ENCODE measurements at regions not wholly inside any gene's neighbourhood (a gene's known extent, or its start where the extent isn't known, plus 50 kb on each side); places are given as distances from the start of the nearest gene placed in this dataset.
A peak's percentile ranks its signal among the peaks of the same experiment; 100 is the strongest.

- Histone ChIP-seq H3K9me3 (no peaks in the 10 kb centered on the region), H3K4me3 (no peak overlapping the region), H3K27ac (peak overlapping the region in 2 of 4 donors; percentile 87 to 95), H3K4me1 (peaks cover 29 to 36% (median 31%) of the 10 kb centered on the region in 3 donors), H3K36me3 (no peaks in the 10 kb centered on the region), H3K27me3 (no peaks in the 10 kb centered on the region)
- WGBS, 2 donors, result 21 to 31% methylated on average over 4 of the region's 4 CpGs
- DNase-seq (no peak), ATAC-seq (no peak), FAIRE-seq (no peak)
- TF ChIP-seq CTCF (IDR thresholded peaks at IDR 0.05), result no peak
- intact Hi-C loops (cut with DNase I), result no loop called here
These were observed 94.8 kb downstream of the LRRC74A start for GRCh38 chr14:76921088-76921399.

DNA sequence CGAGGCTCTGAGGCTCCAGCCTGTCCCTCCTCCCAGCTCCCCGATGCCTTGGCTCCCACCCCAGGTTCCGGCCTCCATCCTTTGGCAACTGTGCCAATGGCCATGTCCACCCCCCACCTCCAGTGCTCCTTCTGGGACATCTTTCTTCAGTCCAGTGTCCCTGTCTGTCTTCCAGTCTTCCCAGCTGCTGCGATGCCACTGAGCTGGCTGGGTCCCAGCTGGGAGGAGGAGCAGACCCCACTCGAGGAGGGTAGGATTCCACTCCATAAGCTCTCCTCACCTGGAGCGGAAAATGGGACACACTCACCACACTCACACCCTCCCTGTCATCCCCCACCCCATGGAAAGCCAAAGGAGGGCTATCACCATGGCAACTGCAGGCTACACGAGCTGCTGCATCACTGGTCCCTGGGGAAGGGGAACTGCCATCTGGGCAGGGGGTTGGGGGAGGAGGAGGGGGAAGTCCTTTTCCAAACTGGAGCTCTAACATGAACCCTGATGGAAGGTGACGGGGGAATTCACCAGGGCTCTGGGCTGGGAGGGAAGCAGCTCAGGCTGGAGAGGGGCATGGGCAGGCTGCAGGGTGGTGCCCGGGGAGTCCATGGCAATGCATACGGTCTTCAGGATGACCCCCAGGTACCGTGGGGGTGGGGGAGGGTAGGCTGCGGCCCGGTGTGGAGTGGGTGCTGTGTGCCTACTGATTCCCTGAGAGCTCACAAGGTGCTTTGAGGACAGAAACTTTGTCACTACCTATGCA is 94.3 kb downstream of the LRRC74A start:
- peak overlapping the region; percentile 86 to 95 (median 90) for H3K27ac ChIP-seq
- WGBS, 2 donors, result 48 to 51% methylated on average over 13 of the region's 13 CpGs
- ATAC-seq, result no peak

DNA sequence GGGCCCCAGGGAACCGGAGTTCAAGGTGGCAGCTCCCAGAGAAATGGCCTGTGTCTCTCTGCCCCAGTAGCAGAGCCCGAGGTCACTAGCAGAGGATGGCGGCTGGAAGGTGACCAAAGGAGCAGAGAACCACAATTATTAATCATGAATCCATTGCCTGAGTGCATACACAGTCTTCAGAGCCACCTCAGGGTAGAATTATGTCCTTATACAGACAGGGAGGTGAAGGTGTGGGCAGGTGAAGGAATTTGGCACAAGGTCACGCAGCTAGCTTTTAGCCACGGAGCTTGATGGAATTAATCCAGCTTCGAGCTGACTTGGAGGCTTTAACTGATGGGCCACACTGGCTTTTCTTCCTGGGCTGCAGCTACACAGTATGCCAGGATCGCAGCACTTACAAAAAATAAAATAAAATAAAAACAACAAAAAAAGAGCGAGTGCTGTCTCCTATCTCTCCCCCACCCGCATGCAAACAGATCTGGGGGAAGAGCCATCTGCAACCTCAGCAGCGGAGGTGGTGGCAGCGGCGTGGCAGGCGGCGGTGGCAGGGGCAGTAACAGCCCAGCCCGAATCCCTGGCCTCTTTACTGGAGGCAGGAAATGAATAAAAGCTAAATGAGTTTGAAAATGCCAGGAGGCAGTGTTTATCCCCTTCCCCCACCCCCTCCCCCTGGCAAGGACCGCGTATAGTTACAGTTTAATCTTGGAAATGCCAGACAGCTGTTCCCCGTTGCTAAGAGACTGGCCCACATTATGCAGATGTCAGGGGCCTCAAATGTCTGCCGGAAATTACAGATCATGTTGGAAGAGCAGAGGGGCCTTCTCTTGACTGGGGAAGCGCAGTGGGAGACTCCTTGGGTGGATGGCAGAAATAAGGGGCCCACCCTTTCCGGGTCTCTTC is 93.5 kb downstream of the LRRC74A start:
- 6% methylated on average over 21 of the region's 21 CpGs for WGBS, 2 donors
- FAIRE-seq, result no peak

More for the DNA sequence above, 94.3 kb downstream of the LRRC74A start:
- peaks cover 29 to 36% (median 31%) of the 10 kb centered on the region in 3 donors for H3K4me1 ChIP-seq
- no peaks in the 10 kb centered on the region for H3K27me3 ChIP-seq
- H3K36me3 ChIP-seq, result no peaks in the 10 kb centered on the region
- intact Hi-C loops (cut with DNase I), result no loop called here
- no peak for TF ChIP-seq CTCF (IDR thresholded peaks at IDR 0.05)
- no peaks in the 10 kb centered on the region for H3K9me3 ChIP-seq
- DNase-seq (peak in 2 of 6 donors; percentile 46 to 62), FAIRE-seq (no peak)
- H3K4me3 ChIP-seq, result no peak overlapping the region

More for the DNA sequence above, 93.5 kb downstream of the LRRC74A start:
- Histone ChIP-seq H3K27me3 (no peaks in the 10 kb centered on the region), H3K36me3 (no peaks in the 10 kb centered on the region), H3K27ac (peak overlapping the region; percentile 86 to 95 (median 90)), H3K4me1 (peaks cover 29 to 36% (median 31%) of the 10 kb centered on the region in 3 donors), H3K9me3 (no peaks in the 10 kb centered on the region), H3K4me3 (no peak overlapping the region)
- ATAC-seq (peak; percentile 45 to 61 (median 51)), DNase-seq (peak in 4 of 6 donors; percentile 49 to 70 (median 63))
- intact Hi-C loops (cut with DNase I), result loop anchor here in 1 of 3 donors (10.0 kb wide), 1 partner anchor 145 kb away; no protein-coding TSS in a partner anchor
- TF ChIP-seq CTCF (IDR thresholded peaks at IDR 0.05), result no peak
